Astrocyte of the spinal cord (primary cell): ENCODE measurements at regions not wholly inside any gene's neighbourhood (a gene's known extent, or its start where the extent isn't known, plus 50 kb on each side); places are given as distances from the start of the nearest gene placed in this dataset.

Experiments used
- DNase-seq: peaks from one replicate; pipeline ENCODE4 v3.0.0; 2011; ENCODE audit warnings: low read depth, low spot score
- H3K4me3 ChIP-seq: 2 replicates; pipeline ENCODE4 v1.5.1; 2011; ENCODE audit warnings: low read depth, mild to moderate bottlenecking, low read length, moderate library complexity
- CTCF ChIP-seq: IDR thresholded peaks from 2 replicates; pipeline ENCODE4 v1.5.1; 2012; ENCODE audit warnings: low read depth, mild to moderate bottlenecking, low read length, inconsistent platforms
- in situ Hi-C: cut with HindIII; loops from 2 replicates; pipeline ENCODE4 v1.10.0; 2017; ENCODE audit warnings: low sequenced_read_pairs

- H3K4me3 ChIP-seq = no peak overlapping the region
- peak; percentile 70 for DNase-seq
- no peak for TF ChIP-seq CTCF
- in situ Hi-C loops = no loop called here
Observed at GRCh38 chr4:169823685-169824084, 65.9 kb upstream of the HPF1 start.

GRCh38 chr4:169821402-169821801, 63.7 kb upstream of the HPF1 start:
- DNase-seq = no peak
- in situ Hi-C loops = no loop called here
- TF ChIP-seq CTCF = no peak
- no peak overlapping the region for H3K4me3 ChIP-seq

GRCh38 chr4:169818063-169818679, 60.4 kb upstream of the HPF1 start:
- TF ChIP-seq CTCF = no peak
- no peak overlapping the region for H3K4me3 ChIP-seq
- in situ Hi-C loops = no loop called here
- no peak for DNase-seq

GRCh38 chr4:169815606-169816005, 57.9 kb upstream of the HPF1 start:
- in situ Hi-C loops = no loop called here
- H3K4me3 ChIP-seq = no peak overlapping the region
- no peak for TF ChIP-seq CTCF
- DNase-seq = no peak

- no peak overlapping the region for H3K4me3 ChIP-seq
- no peak for TF ChIP-seq CTCF
- in situ Hi-C loops = no loop called here
- DNase-seq = no peak
Observed at GRCh38 chr4:169811476-169811875, 53.7 kb upstream of the HPF1 start.

GRCh38 chr4:169810325-169811323, 52.9 kb upstream of the HPF1 start:
- in situ Hi-C loops = no loop called here
- H3K4me3 ChIP-seq = no peak overlapping the region
- DNase-seq = peak; percentile 83
- TF ChIP-seq CTCF = peak; percentile 80
